SU-DHL-6 (cell line): ENCODE measurements at regions not wholly inside any gene's neighbourhood (a gene's known extent, or its start where the extent isn't known, plus 50 kb on each side); places are given as distances from the start of the nearest gene placed in this dataset.

Experiments
- H2AFZ ChIP-seq: fragments of 200-600 bp; sonication (generic); 2 replicates; pipeline ENCODE4 v1.6.1; 2014; ENCODE audit warnings: low read depth, mild to moderate bottlenecking, moderate library complexity, mixed read lengths, antibody characterized with exemption, low read length; ENCODE audit not compliant: severe bottlenecking
- H3F3A ChIP-seq: fragments of 200-600 bp; shearing (Covaris generic); 2 replicates; pipeline ENCODE4 v1.6.0; 2016; ENCODE audit warnings: antibody characterized with exemption, mild to moderate bottlenecking; ENCODE audit not compliant: insufficient read depth
- H3K27ac ChIP-seq: fragments of 200-600 bp; sonication (generic); 2 replicates; pipeline ENCODE4 v1.5.1; 2016; ENCODE audit warnings: low read depth, mild to moderate bottlenecking, low read length, moderate library complexity, mixed read lengths
- H3K27me3 ChIP-seq: fragments of 200-600 bp; sonication (generic), shearing (Covaris generic); 2 replicates; pipeline ENCODE4 v1.6.0; 2014; ENCODE audit warnings: mild to moderate bottlenecking, low read length
- H3K36me3 ChIP-seq: fragments of 200-600 bp; sonication (generic); 2 replicates; pipeline ENCODE4 v1.6.1; 2014; ENCODE audit warnings: mild to moderate bottlenecking, low read length, mixed read lengths
- H3K4me2 ChIP-seq: fragments of 300-600, 200-600 bp; shearing (Covaris generic), sonication (generic); 2 replicates; pipeline ENCODE4 v1.6.0; 2014; ENCODE audit warnings: low read length, low read depth, mild to moderate bottlenecking; ENCODE audit not compliant: poor library complexity, severe bottlenecking
- H3K4me3 ChIP-seq: fragments of 200-600 bp; sonication (generic); 2 replicates; pipeline ENCODE4 v1.5.1; 2014; ENCODE audit warnings: antibody characterized with exemption, low read length, mild to moderate bottlenecking, mixed read lengths; ENCODE audit not compliant: insufficient read depth, poor library complexity, severe bottlenecking
- H3K79me2 ChIP-seq: fragments of 200-600 bp; sonication (generic); 2 replicates; pipeline ENCODE4 v1.6.1; 2014; ENCODE audit warnings: mild to moderate bottlenecking, low read length, moderate library complexity; ENCODE audit not compliant: insufficient read depth
- H3K9ac ChIP-seq: fragments of 200-600 bp; sonication (generic); 2 replicates; pipeline ENCODE4 v1.7.0; 2014; ENCODE audit warnings: mild to moderate bottlenecking, low read length
- H3K9me2 ChIP-seq: fragments of 200-600 bp; sonication (generic); replicated peaks from 2 replicates; pipeline ENCODE4 v1.6.1; 2014; ENCODE audit warnings: low read length; ENCODE audit not compliant: insufficient read depth
- H3K9me3 ChIP-seq: fragments of 200-600 bp; sonication (generic); 2 replicates; pipeline ENCODE4 v1.6.1; 2014; ENCODE audit warnings: low read length, mixed read lengths; ENCODE audit not compliant: insufficient read depth
- H4K20me1 ChIP-seq: fragments of 200-600 bp; sonication (generic); 2 replicates; pipeline ENCODE4 v1.6.1; 2014; ENCODE audit warnings: low read depth, mild to moderate bottlenecking, antibody characterized with exemption, low read length, moderate library complexity, mixed read lengths
- CTCF ChIP-seq: fragments of 200-600 bp; sonication (generic); IDR thresholded peaks from one replicate; pipeline ENCODE4 v1.5.1; 2017; ENCODE audit warnings: antibody characterized with exemption, mild to moderate bottlenecking, low read length, moderate library complexity; ENCODE audit not compliant: insufficient read depth, poor library complexity, severe bottlenecking
- EZH2phosphoT487 ChIP-seq: fragments of 200-600 bp; sonication (generic), shearing (Covaris generic); conservative IDR thresholded peaks from 2 replicates; pipeline ENCODE4 v1.6.1; 2018; ENCODE audit warnings: mild to moderate bottlenecking, antibody characterized with exemption, low read length, moderate library complexity, mixed read lengths

GRCh38 chr2:216274194-216274840 lies 98.0 kb downstream of the MARCHF4 start:
- Histone ChIP-seq H3K9ac (no peak overlapping the region), H3K9me3 (no peaks in the 10 kb centered on the region), H2AFZ (no peak overlapping the region), H3F3A (no peaks in the 10 kb centered on the region), H3K36me3 (no peaks in the 10 kb centered on the region), H3K4me2 (no peak overlapping the region), H4K20me1 (no peaks in the 10 kb centered on the region), H3K27ac (no peak overlapping the region), H3K4me3 (no peak overlapping the region), H3K9me2 (no peaks in the 10 kb centered on the region), H3K79me2 (no peaks in the 10 kb centered on the region), H3K27me3 (no peaks in the 10 kb centered on the region)
- TF ChIP-seq EZH2phosphoT487: no peak
- no peak for TF ChIP-seq CTCF

- TF ChIP-seq EZH2phosphoT487: no peak
- Histone ChIP-seq H3F3A (no peaks in the 10 kb centered on the region), H3K9me2 (no peaks in the 10 kb centered on the region), H4K20me1 (no peaks in the 10 kb centered on the region), H3K36me3 (no peaks in the 10 kb centered on the region), H3K9me3 (no peaks in the 10 kb centered on the region), H2AFZ (no peak overlapping the region), H3K9ac (no peak overlapping the region), H3K4me3 (no peak overlapping the region), H3K27ac (no peak overlapping the region), H3K79me2 (no peaks in the 10 kb centered on the region), H3K4me2 (no peak overlapping the region), H3K27me3 (no peaks in the 10 kb centered on the region)
Measured at GRCh38 chr2:216261042-216261537, 111.2 kb downstream of the MARCHF4 start.

GRCh38 chr2:216260629-216261028 lies 111.7 kb downstream of the MARCHF4 start:
- Histone ChIP-seq H3F3A (no peaks in the 10 kb centered on the region), H3K9me2 (no peaks in the 10 kb centered on the region), H3K27ac (no peak overlapping the region), H3K79me2 (no peaks in the 10 kb centered on the region), H2AFZ (no peak overlapping the region), H3K9ac (no peak overlapping the region), H4K20me1 (no peaks in the 10 kb centered on the region), H3K36me3 (no peaks in the 10 kb centered on the region), H3K4me2 (no peak overlapping the region), H3K27me3 (no peaks in the 10 kb centered on the region), H3K9me3 (no peaks in the 10 kb centered on the region), H3K4me3 (no peak overlapping the region)
- TF ChIP-seq CTCF (no peak), EZH2phosphoT487 (no peak)

GRCh38 chr2:216259081-216259480 lies 113.2 kb downstream of the MARCHF4 start:
- Histone ChIP-seq H3K27ac (no peak overlapping the region), H2AFZ (no peak overlapping the region), H4K20me1 (no peaks in the 10 kb centered on the region), H3K27me3 (no peaks in the 10 kb centered on the region), H3K79me2 (no peaks in the 10 kb centered on the region), H3K9ac (no peak overlapping the region), H3K9me2 (no peaks in the 10 kb centered on the region), H3K4me2 (no peak overlapping the region), H3K9me3 (no peaks in the 10 kb centered on the region), H3K36me3 (no peaks in the 10 kb centered on the region), H3K4me3 (no peak overlapping the region), H3F3A (no peaks in the 10 kb centered on the region)
- no peak for TF ChIP-seq EZH2phosphoT487
- no peak for TF ChIP-seq CTCF
